ENCODE measurements at regions not wholly inside any gene's neighbourhood (a gene's known extent, or its start where the extent isn't known, plus 50 kb on each side); places are given as distances from the start of the nearest gene placed in this dataset.

DNA sequence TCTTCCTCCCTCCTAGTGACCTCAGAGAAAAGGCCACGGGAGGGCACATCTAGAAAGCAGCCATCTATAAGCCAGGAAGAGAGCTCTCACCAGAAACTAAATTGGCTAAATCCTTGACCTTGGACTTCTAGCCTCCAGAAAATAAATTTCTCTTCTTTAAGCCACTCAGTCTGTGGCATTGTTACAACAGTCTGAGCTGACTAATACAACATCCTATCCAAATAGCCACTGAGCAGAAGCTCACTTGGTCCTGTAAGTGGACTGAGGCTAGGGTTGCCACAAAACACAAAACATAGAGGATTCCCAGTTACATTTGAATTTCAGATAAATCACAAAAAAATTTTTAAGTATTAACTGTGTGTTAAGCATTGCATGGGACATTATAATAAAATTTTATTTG lies 383.4 kb downstream of the MLLT3 start:
- TF ChIP-seq POLR2A (IDR thresholded peaks at IDR 0.05; ENCODE audit: low read length) = no peak
- no peak for TF ChIP-seq GATA1 (IDR thresholded peaks at IDR 0.05; ENCODE audit: low read depth, low read length)

Data from erythroblast (primary cell).